GM10266 (cell line): ENCODE measurements at regions not wholly inside any gene's neighbourhood (a gene's known extent, or its start where the extent isn't known, plus 50 kb on each side); places are given as distances from the start of the nearest gene placed in this dataset.
"Not testable (repeated sequence)": the region's sequence is repeated elsewhere in the genome, so short reads cannot be mapped to it uniquely, and the experiment has no call there.

Source experiments
- DNase-seq: peaks from one replicate; pipeline ENCODE4 v3.0.0; 2012; ENCODE audit errors: extremely low spot score
- TF ChIP-seq, protein P1 (sequence below): IDR thresholded peaks from 2 replicates; pipeline ENCODE4 v1.5.1; 2012; ENCODE audit warnings: mild to moderate bottlenecking, low read depth; ENCODE audit not compliant: control insufficient read depth, insufficient read depth; ENCODE audit errors: missing control alignments

DNA sequence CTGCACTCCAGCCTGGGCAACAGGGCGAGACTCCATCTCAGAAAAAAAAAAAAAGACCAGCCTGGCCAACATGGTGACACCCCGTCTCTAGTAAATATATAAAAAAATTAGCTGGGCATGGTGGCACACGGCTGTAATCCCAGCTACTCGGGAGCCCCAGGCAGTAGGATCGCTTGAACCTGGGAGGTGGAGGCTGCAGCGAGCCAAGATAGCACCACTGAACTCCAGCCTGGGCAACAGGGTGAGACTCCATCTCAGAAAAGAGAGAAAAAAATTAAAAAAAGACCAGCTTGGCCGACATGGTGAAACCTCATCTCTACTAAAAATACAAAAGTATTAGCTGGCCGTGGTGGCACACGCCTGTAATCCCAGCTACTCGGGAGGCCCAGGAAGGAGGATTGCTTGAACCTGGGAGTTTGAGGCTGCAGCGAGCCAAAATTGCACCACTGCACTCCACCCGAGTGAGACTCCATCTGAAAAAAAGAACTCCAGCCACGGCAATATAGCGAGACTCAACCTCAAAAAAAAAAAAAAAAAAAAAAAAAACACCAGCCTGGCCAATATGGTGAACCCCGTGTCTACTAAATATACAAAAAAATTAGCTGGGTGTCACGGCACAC is 346.1 kb upstream of the PLGLB2 start:
- DNase-seq, result no peak
- TF ChIP-seq, protein P1, sequence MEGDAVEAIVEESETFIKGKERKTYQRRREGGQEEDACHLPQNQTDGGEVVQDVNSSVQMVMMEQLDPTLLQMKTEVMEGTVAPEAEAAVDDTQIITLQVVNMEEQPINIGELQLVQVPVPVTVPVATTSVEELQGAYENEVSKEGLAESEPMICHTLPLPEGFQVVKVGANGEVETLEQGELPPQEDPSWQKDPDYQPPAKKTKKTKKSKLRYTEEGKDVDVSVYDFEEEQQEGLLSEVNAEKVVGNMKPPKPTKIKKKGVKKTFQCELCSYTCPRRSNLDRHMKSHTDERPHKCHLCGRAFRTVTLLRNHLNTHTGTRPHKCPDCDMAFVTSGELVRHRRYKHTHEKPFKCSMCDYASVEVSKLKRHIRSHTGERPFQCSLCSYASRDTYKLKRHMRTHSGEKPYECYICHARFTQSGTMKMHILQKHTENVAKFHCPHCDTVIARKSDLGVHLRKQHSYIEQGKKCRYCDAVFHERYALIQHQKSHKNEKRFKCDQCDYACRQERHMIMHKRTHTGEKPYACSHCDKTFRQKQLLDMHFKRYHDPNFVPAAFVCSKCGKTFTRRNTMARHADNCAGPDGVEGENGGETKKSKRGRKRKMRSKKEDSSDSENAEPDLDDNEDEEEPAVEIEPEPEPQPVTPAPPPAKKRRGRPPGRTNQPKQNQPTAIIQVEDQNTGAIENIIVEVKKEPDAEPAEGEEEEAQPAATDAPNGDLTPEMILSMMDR, result no peak

- TF ChIP-seq, protein P1, result no peak
- DNase-seq, result no peak
These were observed 344.1 kb upstream of the PLGLB2 start for GRCh38 chr2:87403893-87404175.

- DNase-seq, result not testable (repeated sequence)
These were observed 343.3 kb upstream of the PLGLB2 start for GRCh38 chr2:87404411-87405255.

- not testable (repeated sequence) for DNase-seq
These were observed 342.2 kb upstream of the PLGLB2 start for GRCh38 chr2:87405531-87406216.

- DNase-seq, result peak; percentile 9
These were observed 341.3 kb upstream of the PLGLB2 start for GRCh38 chr2:87406406-87407175.

- DNase-seq, result not testable (repeated sequence)
These were observed 338.3 kb upstream of the PLGLB2 start for GRCh38 chr2:87409601-87410000.

DNA sequence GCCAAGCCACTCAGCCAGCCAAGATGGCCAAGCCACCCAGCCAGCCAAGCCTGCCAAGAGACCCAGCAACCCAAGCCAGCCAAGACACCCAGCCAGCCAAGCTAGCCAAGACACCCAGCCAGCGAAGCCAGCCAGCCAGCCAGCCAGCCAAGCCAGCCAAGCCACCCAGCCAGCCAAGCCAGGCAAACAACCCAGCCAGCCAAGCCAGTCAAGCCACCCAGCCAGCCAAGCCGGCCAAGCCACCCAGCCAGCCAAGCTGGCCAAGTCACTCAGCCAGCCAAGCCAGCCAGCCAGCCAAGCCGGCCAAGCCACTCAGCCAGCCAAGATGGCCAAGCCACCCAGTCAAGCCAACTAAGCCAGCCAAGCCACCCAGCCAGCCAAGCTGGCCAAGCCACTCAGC is 337.5 kb upstream of the PLGLB2 start:
- DNase-seq, result not testable (repeated sequence)

- DNase-seq, result not testable (repeated sequence)
These were observed 335.7 kb upstream of the PLGLB2 start for GRCh38 chr2:87412036-87412820.

DNA sequence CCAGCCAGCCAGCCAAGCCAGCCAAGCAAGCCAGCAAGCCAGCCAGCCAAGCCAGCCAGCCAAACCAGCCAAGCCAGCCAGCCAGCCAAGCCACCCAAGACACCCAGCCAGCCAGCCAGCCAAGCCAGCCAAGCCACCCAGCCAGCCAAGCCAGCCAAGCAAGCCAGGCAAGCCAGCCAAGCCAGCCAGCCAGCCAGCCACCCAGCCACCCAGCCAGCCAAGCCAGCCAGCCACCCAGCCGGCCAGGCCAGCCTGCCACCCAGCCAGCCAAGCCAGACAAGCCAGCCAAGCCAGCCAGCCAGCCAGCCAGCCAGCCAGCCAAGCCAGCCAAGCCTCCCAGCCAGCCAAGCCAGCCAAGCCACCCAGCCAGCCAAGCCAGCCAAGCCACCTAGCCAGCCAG is 333.6 kb upstream of the PLGLB2 start:
- not testable (repeated sequence) for DNase-seq

GRCh38 chr2:87414795-87415570 is 332.9 kb upstream of the PLGLB2 start:
- DNase-seq, result not testable (repeated sequence)

- not testable (repeated sequence) for DNase-seq
These were observed 332.2 kb upstream of the PLGLB2 start for GRCh38 chr2:87415586-87416265.

DNA sequence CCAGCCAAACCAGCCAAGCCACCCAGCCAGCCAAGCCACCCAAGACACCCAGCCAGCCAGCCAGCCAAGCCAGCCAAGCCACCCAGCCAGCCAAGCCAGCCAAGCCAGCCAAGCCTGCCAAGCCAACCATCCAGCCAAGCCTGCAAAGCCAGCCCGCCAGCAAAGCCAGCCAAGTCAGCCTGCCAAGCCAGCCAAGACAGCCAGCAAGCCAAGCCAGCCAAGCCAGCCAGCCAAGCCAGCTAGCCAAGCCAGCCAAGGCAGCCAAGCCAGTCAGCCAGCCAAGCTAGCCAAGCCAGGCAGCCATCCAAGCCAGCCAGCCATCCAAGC is 331.7 kb upstream of the PLGLB2 start:
- not testable (repeated sequence) for DNase-seq

GRCh38 chr2:87417147-87417546 is 330.7 kb upstream of the PLGLB2 start:
- DNase-seq, result not testable (repeated sequence)

DNA sequence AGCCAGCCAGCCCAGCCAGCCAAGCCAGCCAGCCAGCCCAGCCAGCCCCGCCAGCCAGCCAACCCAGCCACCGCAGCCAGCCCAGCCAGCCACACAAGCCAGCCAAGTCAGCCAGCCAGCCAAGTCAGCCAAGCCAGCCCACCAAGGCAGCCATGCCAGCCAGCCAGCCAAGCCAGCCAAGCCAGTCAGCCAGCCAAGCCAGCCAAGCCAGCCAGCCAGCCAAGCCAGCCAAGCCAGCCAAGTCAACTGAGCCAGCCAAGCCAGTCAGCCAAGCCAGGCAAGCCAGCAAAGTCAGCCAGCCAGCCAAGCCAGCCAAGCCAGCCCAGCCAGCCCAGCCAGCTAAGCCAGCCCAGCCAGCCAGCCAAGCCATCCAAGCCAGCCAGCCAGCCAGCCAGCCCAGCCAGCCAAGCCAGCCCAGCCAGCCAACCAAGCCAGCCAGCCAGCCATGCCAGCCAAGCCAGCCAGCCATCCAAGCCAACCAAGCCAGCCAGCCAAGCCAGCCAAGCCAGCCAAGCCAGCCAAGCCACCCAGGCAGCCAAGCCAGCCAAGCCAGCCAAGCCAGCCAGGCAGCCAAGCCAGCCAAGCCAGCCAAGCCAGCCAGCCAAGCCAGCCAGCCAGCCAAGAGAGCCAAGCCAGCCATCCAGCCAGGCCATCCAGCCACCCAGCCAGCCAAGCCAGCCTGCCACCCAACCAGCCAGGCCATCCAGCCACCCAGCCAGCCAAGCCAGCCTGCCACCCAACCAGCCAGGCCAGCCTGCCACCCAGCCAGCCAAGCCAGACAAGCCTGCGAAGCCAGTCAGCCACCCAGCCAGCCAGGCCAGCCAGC is 329.9 kb upstream of the PLGLB2 start:
- DNase-seq, result not testable (repeated sequence)
